Spleen (tissue), 11 donors: ENCODE measurements at regions not wholly inside any gene's neighbourhood (a gene's known extent, or its start where the extent isn't known, plus 50 kb on each side); places are given as distances from the start of the nearest gene placed in this dataset.

Experiments used
- DNase-seq: peaks from one replicate; pipeline ENCODE4 v3.0.0-alpha.2; 2020
- H3K27ac ChIP-seq, 8 donors: fragments of 200-600 bp; sonication (generic) in 7 of 8; 1 replicate in 4 of 8; 2 replicates in 4 of 8; pipeline versions ENCODE4 v1.5.0 to v1.8.0; 2016 to 2021; ENCODE audit warnings: inconsistent platforms in 4 of 8, mild to moderate bottlenecking in 4 of 8, moderate library complexity in 1 of 8
- H3K27me3 ChIP-seq, 7 donors: fragments of 200-600 bp; sonication (generic) in 6 of 7; replicated peaks in 1 of 7; 1 replicate in 4 of 7; 2 replicates in 3 of 7; pipeline versions ENCODE4 v1.5.0 to v1.8.0; 2016 to 2021; ENCODE audit warnings: inconsistent platforms in 3 of 7, mild to moderate bottlenecking in 1 of 7
- H3K36me3 ChIP-seq, 6 donors: fragments of 200-600 bp; sonication (generic) in 5 of 6; 1 replicate in 4 of 6; 2 replicates in 2 of 6; pipeline versions ENCODE4 v1.5.0 to v1.8.0; 2016 to 2021; ENCODE audit warnings: inconsistent platforms in 2 of 6
- H3K4me1 ChIP-seq, 6 donors: fragments of 200-600 bp; sonication (generic) in 5 of 6; 1 replicate in 3 of 6; 2 replicates in 3 of 6; pipeline versions ENCODE4 v1.5.0 to v1.8.0; 2016 to 2021; ENCODE audit warnings: inconsistent platforms in 3 of 6
- H3K4me3 ChIP-seq, 8 donors: fragments of 200-600 bp; sonication (generic) in 7 of 8; 1 replicate in 4 of 8; 2 replicates in 4 of 8; pipeline versions ENCODE4 v1.5.0 to v1.8.0; 2016 to 2021; ENCODE audit warnings: inconsistent platforms in 4 of 8, mild to moderate bottlenecking in 4 of 8, moderate library complexity in 2 of 8
- H3K9me3 ChIP-seq, 8 donors: fragments of 200-600 bp; sonication (generic) in 7 of 8; 1 replicate in 4 of 8; 2 replicates in 4 of 8; pipeline versions ENCODE4 v1.5.0 to v1.8.0; 2016 to 2021; ENCODE audit warnings: inconsistent platforms in 4 of 8
- POLR2A ChIP-seq, 3 donors: fragments of 450-650 bp; IDR thresholded peaks; one replicate each; pipeline ENCODE4 v1.5.1; 2017; ENCODE audit warnings: antibody characterized with exemption in 3 of 3, mild to moderate bottlenecking in 1 of 3
- POLR2AphosphoS5 ChIP-seq, 3 donors: sonication (generic); formaldehyde crosslinking; IDR thresholded peaks; one replicate each; pipeline ENCODE4 v1.5.1; 2017; ENCODE audit warnings: antibody characterized with exemption in 3 of 3
- WGBS, 5 donors: extraction: QIAGEN DNeasy Blood & Tissue Kit in 3 of 5; methylation state at CpG; one replicate each; pipeline versions ENCODE4 v1.1.5 to v1.1.7; 2013 to 2018; 5-methylcytosine and 5-hydroxymethylcytosine counted together
- intact Hi-C: fragments of 100-400 bp; cut with DNase I; formaldehyde crosslinking; loops from one replicate; pipeline ENCODE4 v1.15.0; 2023; ENCODE audit warnings: low total_unique reads
- TF ChIP-seq, protein P1 (sequence below), 11 experiments: fragments of 200-600 bp in 7 of 11; fragments of 450-650 bp in 4 of 11; sonication (generic) in 4 of 11; IDR thresholded peaks in 8 of 11; conservative IDR thresholded peaks in 3 of 11; 1 replicate in 7 of 11; 2 replicates in 4 of 11; pipeline versions ENCODE4 v1.4.0 to v1.8.0; 2016 to 2021; ENCODE audit warnings: antibody characterized with exemption in 11 of 11, inconsistent platforms in 4 of 11, mild to moderate bottlenecking in 1 of 11
- donor health status: healthy with polysubstance abuse.
- donor health status: DM: no; HTN: no; CAD: no; lungs with moderate emphysema.
- donor health status: DM: no; HTN: no; CAD: no.
- donor health status: Bipolar disorder and iron deficiency.
- donor health status: healthy.
- donor health status: DM: no; HTN: no; CAD: no.
- donor health status: DM: yes; HTN: yes; CAD: no.

GRCh38 chr12:115203701-115204100 is 519.7 kb upstream of the TBX3 start:
- H3K4me3 ChIP-seq = no peak overlapping the region
- no peak overlapping the region for H3K27ac ChIP-seq
- 34 to 60% (median 52%) methylated on average over 2 of the region's 2 CpGs for WGBS, 5 donors
- intact Hi-C loops = no loop called here
- no peaks in the 10 kb centered on the region for H3K4me1 ChIP-seq
- H3K36me3 ChIP-seq = no peaks in the 10 kb centered on the region
- no peaks in the 10 kb centered on the region for H3K9me3 ChIP-seq
- no peak for DNase-seq
- TF ChIP-seq, protein P1, sequence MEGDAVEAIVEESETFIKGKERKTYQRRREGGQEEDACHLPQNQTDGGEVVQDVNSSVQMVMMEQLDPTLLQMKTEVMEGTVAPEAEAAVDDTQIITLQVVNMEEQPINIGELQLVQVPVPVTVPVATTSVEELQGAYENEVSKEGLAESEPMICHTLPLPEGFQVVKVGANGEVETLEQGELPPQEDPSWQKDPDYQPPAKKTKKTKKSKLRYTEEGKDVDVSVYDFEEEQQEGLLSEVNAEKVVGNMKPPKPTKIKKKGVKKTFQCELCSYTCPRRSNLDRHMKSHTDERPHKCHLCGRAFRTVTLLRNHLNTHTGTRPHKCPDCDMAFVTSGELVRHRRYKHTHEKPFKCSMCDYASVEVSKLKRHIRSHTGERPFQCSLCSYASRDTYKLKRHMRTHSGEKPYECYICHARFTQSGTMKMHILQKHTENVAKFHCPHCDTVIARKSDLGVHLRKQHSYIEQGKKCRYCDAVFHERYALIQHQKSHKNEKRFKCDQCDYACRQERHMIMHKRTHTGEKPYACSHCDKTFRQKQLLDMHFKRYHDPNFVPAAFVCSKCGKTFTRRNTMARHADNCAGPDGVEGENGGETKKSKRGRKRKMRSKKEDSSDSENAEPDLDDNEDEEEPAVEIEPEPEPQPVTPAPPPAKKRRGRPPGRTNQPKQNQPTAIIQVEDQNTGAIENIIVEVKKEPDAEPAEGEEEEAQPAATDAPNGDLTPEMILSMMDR (IDR thresholded peaks at IDR 0.05 in 8 of 11, conservative IDR thresholded peaks at IDR 0.05 in 3 of 11) = no peak
- TF ChIP-seq POLR2A (IDR thresholded peaks at IDR 0.05) (no peak), POLR2AphosphoS5 (IDR thresholded peaks at IDR 0.05) (no peak)
- H3K27me3 ChIP-seq = no peaks in the 10 kb centered on the region

GRCh38 chr12:115201966-115202365 is 518.0 kb upstream of the TBX3 start:
- Histone ChIP-seq H3K4me3 (no peak overlapping the region), H3K36me3 (no peaks in the 10 kb centered on the region), H3K27me3 (no peaks in the 10 kb centered on the region), H3K4me1 (no peaks in the 10 kb centered on the region), H3K9me3 (no peaks in the 10 kb centered on the region), H3K27ac (no peak overlapping the region)
- intact Hi-C loops = no loop called here
- WGBS, 5 donors = 77 to 82% (median 81%) methylated on average over 3 of the region's 3 CpGs
- TF ChIP-seq, protein P1 (IDR thresholded peaks at IDR 0.05 in 8 of 11, conservative IDR thresholded peaks at IDR 0.05 in 3 of 11) = no peak
- TF ChIP-seq POLR2A (IDR thresholded peaks at IDR 0.05) = no peak
- no peak for TF ChIP-seq POLR2AphosphoS5 (IDR thresholded peaks at IDR 0.05)
- DNase-seq = no peak

- WGBS, 5 donors = 92 to 97% (median 95%) methylated on average over 1 of the region's 1 CpG
- DNase-seq = no peak
- intact Hi-C loops = no loop called here
- Histone ChIP-seq H3K27ac (no peak overlapping the region), H3K27me3 (no peaks in the 10 kb centered on the region), H3K4me1 (no peaks in the 10 kb centered on the region), H3K4me3 (no peak overlapping the region), H3K36me3 (no peaks in the 10 kb centered on the region), H3K9me3 (no peaks in the 10 kb centered on the region)
- TF ChIP-seq, protein P1 (IDR thresholded peaks at IDR 0.05 in 8 of 11, conservative IDR thresholded peaks at IDR 0.05 in 3 of 11) = no peak
- TF ChIP-seq POLR2AphosphoS5 (IDR thresholded peaks at IDR 0.05) = no peak
- no peak for TF ChIP-seq POLR2A (IDR thresholded peaks at IDR 0.05)
Measured at GRCh38 chr12:115199831-115200230, 515.9 kb upstream of the TBX3 start.

GRCh38 chr12:115194857-115195256 is 510.9 kb upstream of the TBX3 start:
- intact Hi-C loops = no loop called here
- Histone ChIP-seq H3K27me3 (no peaks in the 10 kb centered on the region), H3K4me3 (no peak overlapping the region), H3K27ac (no peak overlapping the region), H3K36me3 (no peaks in the 10 kb centered on the region), H3K4me1 (no peaks in the 10 kb centered on the region), H3K9me3 (peaks cover 0 to 6% (median 0%) of the 10 kb centered on the region in 8 donors)
- 57 to 81% (median 61%) methylated on average over 1 of the region's 1 CpG for WGBS, 5 donors
- TF ChIP-seq POLR2A (IDR thresholded peaks at IDR 0.05) = no peak
- TF ChIP-seq, protein P1 (IDR thresholded peaks at IDR 0.05 in 8 of 11, conservative IDR thresholded peaks at IDR 0.05 in 3 of 11) = no peak
- no peak for TF ChIP-seq POLR2AphosphoS5 (IDR thresholded peaks at IDR 0.05)
- DNase-seq = no peak
